ENCODE measurements at regions not wholly inside any gene's neighbourhood (a gene's known extent, or its start where the extent isn't known, plus 50 kb on each side); places are given as distances from the start of the nearest gene placed in this dataset.

- Histone ChIP-seq H3K27me3 (no peaks in the 10 kb centered on the region), H3K4me3 (peak overlapping the region in 1 of 3 donors; percentile 8), H3K36me3 (no peaks in the 10 kb centered on the region), H3K9me3 (no peaks in the 10 kb centered on the region), H3K4me1 (no peaks in the 10 kb centered on the region), H3K27ac (no peak overlapping the region)
- no peak for DNase-seq (ENCODE audit: low spot score in 2 of 2)
- intact Hi-C loops (cut with DNase I; ENCODE audit: low total_unique reads), result no loop called here
- TF ChIP-seq POLR2A (IDR thresholded peaks at IDR 0.05) (no peak), POLR2AphosphoS5 (IDR thresholded peaks at IDR 0.05) (no peak)
- TF ChIP-seq, protein P1, sequence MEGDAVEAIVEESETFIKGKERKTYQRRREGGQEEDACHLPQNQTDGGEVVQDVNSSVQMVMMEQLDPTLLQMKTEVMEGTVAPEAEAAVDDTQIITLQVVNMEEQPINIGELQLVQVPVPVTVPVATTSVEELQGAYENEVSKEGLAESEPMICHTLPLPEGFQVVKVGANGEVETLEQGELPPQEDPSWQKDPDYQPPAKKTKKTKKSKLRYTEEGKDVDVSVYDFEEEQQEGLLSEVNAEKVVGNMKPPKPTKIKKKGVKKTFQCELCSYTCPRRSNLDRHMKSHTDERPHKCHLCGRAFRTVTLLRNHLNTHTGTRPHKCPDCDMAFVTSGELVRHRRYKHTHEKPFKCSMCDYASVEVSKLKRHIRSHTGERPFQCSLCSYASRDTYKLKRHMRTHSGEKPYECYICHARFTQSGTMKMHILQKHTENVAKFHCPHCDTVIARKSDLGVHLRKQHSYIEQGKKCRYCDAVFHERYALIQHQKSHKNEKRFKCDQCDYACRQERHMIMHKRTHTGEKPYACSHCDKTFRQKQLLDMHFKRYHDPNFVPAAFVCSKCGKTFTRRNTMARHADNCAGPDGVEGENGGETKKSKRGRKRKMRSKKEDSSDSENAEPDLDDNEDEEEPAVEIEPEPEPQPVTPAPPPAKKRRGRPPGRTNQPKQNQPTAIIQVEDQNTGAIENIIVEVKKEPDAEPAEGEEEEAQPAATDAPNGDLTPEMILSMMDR (IDR thresholded peaks at IDR 0.05), result no peak
These were observed 444.1 kb upstream of the RBFOX1 start for GRCh38 chr16:6888531-6888930.

DNA sequence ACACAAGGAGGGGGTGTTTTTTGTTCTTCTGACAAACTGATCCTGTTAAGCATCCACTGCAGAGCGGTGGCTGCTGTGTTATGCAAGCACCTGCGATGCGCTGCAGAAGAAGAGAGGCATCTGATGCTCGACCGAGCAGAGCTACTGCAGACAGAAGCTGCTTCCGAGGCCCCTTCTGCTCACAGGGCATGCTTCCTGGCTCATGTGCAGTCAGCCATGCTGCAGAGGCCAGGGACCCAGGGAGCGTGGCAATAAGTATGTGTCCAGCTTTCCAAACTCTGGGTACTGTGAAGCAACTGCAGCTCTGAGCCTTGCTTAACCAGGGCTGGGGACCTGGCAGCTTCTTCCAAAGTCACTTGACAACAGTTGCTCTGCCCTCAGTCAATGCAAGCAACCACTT is 448.6 kb upstream of the RBFOX1 start:
- Histone ChIP-seq H3K36me3 (no peaks in the 10 kb centered on the region), H3K9me3 (no peaks in the 10 kb centered on the region), H3K4me1 (no peaks in the 10 kb centered on the region), H3K27me3 (no peaks in the 10 kb centered on the region), H3K27ac (no peak overlapping the region), H3K4me3 (no peak overlapping the region)
- DNase-seq (ENCODE audit: low spot score in 2 of 2), result no peak
- TF ChIP-seq, protein P1 (IDR thresholded peaks at IDR 0.05), result no peak
- intact Hi-C loops (cut with DNase I; ENCODE audit: low total_unique reads), result no loop called here

DNA sequence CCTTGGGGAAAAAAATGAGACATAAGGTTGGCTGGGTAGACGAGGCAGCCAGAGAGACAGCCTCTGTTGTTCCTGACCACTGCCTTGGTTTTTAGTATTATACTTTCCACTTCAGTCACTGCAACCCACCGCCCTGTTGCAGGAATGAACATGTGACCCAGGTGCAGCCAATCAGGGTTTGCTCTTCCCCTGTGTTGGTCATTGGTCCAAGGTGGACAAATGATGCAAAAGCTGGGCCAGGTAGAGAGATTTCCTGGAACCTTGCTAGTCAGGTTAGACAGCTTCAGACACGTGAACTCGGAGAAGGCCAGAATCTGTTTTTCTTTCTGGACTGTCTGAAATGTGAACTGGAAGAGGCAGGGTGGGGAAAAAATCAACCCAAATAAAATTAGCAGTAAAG is 452.4 kb upstream of the RBFOX1 start:
- no peaks in the 10 kb centered on the region for H3K36me3 ChIP-seq
- TF ChIP-seq POLR2AphosphoS5 (IDR thresholded peaks at IDR 0.05) (no peak), POLR2A (IDR thresholded peaks at IDR 0.05) (no peak)
- TF ChIP-seq, protein P1 (IDR thresholded peaks at IDR 0.05), result no peak
- no peaks in the 10 kb centered on the region for H3K9me3 ChIP-seq
- H3K4me1 ChIP-seq, result no peaks in the 10 kb centered on the region
- no peak overlapping the region for H3K4me3 ChIP-seq
- intact Hi-C loops (cut with DNase I; ENCODE audit: low total_unique reads), result no loop called here
- no peak overlapping the region for H3K27ac ChIP-seq
- DNase-seq (ENCODE audit: low spot score in 2 of 2), result no peak
- H3K27me3 ChIP-seq, result no peaks in the 10 kb centered on the region

GRCh38 chr16:6864671-6865070 is 468.0 kb upstream of the RBFOX1 start:
- intact Hi-C loops (cut with DNase I; ENCODE audit: low total_unique reads), result no loop called here
- no peak overlapping the region for H3K27ac ChIP-seq

GRCh38 chr16:6864244-6864643 is 468.4 kb upstream of the RBFOX1 start:
- Histone ChIP-seq H3K27ac (no peak overlapping the region), H3K4me3 (no peak overlapping the region), H3K36me3 (no peaks in the 10 kb centered on the region), H3K9me3 (no peaks in the 10 kb centered on the region), H3K27me3 (no peaks in the 10 kb centered on the region), H3K4me1 (no peaks in the 10 kb centered on the region)
- DNase-seq (ENCODE audit: low spot score in 2 of 2), result no peak
- TF ChIP-seq, protein P1 (IDR thresholded peaks at IDR 0.05), result no peak
- TF ChIP-seq POLR2A (IDR thresholded peaks at IDR 0.05) (no peak), POLR2AphosphoS5 (IDR thresholded peaks at IDR 0.05) (no peak)
- intact Hi-C loops (cut with DNase I; ENCODE audit: low total_unique reads), result no loop called here

More at GRCh38 chr16:6864671-6865070, 468.0 kb upstream of the RBFOX1 start:
- no peak for DNase-seq (ENCODE audit: low spot score in 2 of 2)
- Histone ChIP-seq H3K9me3 (no peaks in the 10 kb centered on the region), H3K36me3 (no peaks in the 10 kb centered on the region), H3K27me3 (no peaks in the 10 kb centered on the region), H3K4me1 (no peaks in the 10 kb centered on the region), H3K4me3 (no peak overlapping the region)
- no peak for TF ChIP-seq POLR2AphosphoS5 (IDR thresholded peaks at IDR 0.05)
- TF ChIP-seq, protein P1 (IDR thresholded peaks at IDR 0.05), result no peak
- no peak for TF ChIP-seq POLR2A (IDR thresholded peaks at IDR 0.05)

Data from breast epithelium (tissue), 4 donors.